ENCODE measurements at regions not wholly inside any gene's neighbourhood (a gene's known extent, or its start where the extent isn't known, plus 50 kb on each side); places are given as distances from the start of the nearest gene placed in this dataset.

DNA sequence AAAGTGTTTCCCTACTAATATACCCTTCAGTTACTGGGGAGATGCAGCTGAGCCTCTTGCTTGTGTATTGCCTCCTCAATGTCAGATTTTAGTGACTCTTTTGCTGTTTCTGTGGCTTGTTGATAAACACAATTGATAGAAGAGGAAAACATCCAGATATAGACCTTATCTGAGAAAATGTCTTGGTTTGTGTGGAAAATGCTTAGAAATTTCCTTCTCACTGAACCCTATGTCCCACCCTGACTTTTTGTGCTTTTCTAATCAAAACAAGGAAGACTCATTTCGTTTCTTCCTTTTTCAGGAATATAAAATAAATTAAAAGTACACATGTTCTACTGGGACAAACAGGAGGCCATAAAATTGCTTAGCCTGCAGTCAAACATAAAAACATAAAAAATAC lies 257.5 kb downstream of the PHF14 start:
- H3K27ac Mint-ChIP-seq, result no peak overlapping the region
- 50% methylated on average over 1 of the region's 1 CpG; no CpG with 5 or more reads in 1 of the 2 experiments for WGBS, 2 experiments (ENCODE audit: insufficient coverage in 1 of 2, insufficient read length in 1 of 2)

DNA sequence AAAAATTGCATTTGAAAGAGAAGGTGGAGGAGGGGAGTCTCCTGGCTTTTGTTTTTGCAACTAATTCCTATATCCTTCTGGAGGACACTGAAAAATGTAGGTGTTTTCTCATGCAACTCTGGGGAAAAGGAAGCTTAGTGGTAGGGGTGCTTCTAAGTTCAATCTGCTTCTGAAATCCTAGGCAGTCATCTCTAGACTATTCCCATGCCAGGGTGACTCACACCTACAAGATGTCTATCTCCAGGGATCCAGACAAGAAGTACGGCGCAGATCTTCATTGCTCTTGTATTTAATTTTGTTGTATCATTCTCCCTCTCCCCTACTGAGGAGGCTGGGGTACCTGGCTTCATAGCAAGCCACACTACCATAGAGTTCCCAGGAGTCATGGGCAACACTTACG lies 258.8 kb downstream of the PHF14 start:
- TF ChIP-seq, protein P1, sequence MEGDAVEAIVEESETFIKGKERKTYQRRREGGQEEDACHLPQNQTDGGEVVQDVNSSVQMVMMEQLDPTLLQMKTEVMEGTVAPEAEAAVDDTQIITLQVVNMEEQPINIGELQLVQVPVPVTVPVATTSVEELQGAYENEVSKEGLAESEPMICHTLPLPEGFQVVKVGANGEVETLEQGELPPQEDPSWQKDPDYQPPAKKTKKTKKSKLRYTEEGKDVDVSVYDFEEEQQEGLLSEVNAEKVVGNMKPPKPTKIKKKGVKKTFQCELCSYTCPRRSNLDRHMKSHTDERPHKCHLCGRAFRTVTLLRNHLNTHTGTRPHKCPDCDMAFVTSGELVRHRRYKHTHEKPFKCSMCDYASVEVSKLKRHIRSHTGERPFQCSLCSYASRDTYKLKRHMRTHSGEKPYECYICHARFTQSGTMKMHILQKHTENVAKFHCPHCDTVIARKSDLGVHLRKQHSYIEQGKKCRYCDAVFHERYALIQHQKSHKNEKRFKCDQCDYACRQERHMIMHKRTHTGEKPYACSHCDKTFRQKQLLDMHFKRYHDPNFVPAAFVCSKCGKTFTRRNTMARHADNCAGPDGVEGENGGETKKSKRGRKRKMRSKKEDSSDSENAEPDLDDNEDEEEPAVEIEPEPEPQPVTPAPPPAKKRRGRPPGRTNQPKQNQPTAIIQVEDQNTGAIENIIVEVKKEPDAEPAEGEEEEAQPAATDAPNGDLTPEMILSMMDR (conservative IDR thresholded peaks at IDR 0.05), result no peak
- Histone ChIP-seq H3K27ac (ENCODE audit: low read depth, low read length) (no peak overlapping the region), H3K9me3 (ENCODE audit: control insufficient read depth, low read length) (no peaks in the 10 kb centered on the region), H3K9ac (ENCODE audit: extremely low read depth, low read length, poor library complexity, severe bottlenecking) (no peak overlapping the region), H3K4me3 (ENCODE audit: low read length) (no peak overlapping the region), H3K27me3 (ENCODE audit: control insufficient read depth, insufficient read depth, low read length, poor library complexity, severe bottlenecking) (no peaks in the 10 kb centered on the region), H3K4me1 (ENCODE audit: control insufficient read depth, insufficient read depth, low read length) (peaks cover 25% of the 10 kb centered on the region), H3K36me3 (ENCODE audit: control insufficient read depth, insufficient read depth, low read length) (no peaks in the 10 kb centered on the region)
- WGBS, 2 experiments (ENCODE audit: insufficient coverage in 1 of 2, insufficient read length in 1 of 2), result 60% methylated on average over 3 of the region's 3 CpGs; no CpG with 5 or more reads in 1 of the 2 experiments
- no peaks in the 10 kb centered on the region for H3K27me3 Mint-ChIP-seq (ENCODE audit: insufficient read depth)
- H3K4me3 Mint-ChIP-seq, result no peak overlapping the region
- no peak overlapping the region for H3K27ac Mint-ChIP-seq
- no peaks in the 10 kb centered on the region for H3K9me3 Mint-ChIP-seq
- H3K36me3 Mint-ChIP-seq (ENCODE audit: low read depth), result no peaks in the 10 kb centered on the region
- peaks cover 67% of the 10 kb centered on the region for H3K4me1 Mint-ChIP-seq
- no peak for DNase-seq

More for the DNA sequence above, 257.5 kb downstream of the PHF14 start:
- H3K9ac ChIP-seq (ENCODE audit: extremely low read depth, low read length, poor library complexity, severe bottlenecking), result no peak overlapping the region
- TF ChIP-seq, protein P1 (conservative IDR thresholded peaks at IDR 0.05), result no peak
- H3K27me3 Mint-ChIP-seq (ENCODE audit: insufficient read depth), result no peaks in the 10 kb centered on the region
- H3K27me3 ChIP-seq (ENCODE audit: control insufficient read depth, insufficient read depth, low read length, poor library complexity, severe bottlenecking), result no peaks in the 10 kb centered on the region
- no peaks in the 10 kb centered on the region for H3K9me3 ChIP-seq (ENCODE audit: control insufficient read depth, low read length)
- no peaks in the 10 kb centered on the region for H3K36me3 Mint-ChIP-seq (ENCODE audit: low read depth)
- H3K4me3 Mint-ChIP-seq, result no peak overlapping the region
- H3K27ac ChIP-seq (ENCODE audit: low read depth, low read length), result no peak overlapping the region
- no peaks in the 10 kb centered on the region for H3K36me3 ChIP-seq (ENCODE audit: control insufficient read depth, insufficient read depth, low read length)
- no peak overlapping the region for H3K4me3 ChIP-seq (ENCODE audit: low read length)
- H3K4me1 Mint-ChIP-seq, result peaks cover 60% of the 10 kb centered on the region
- no peaks in the 10 kb centered on the region for H3K9me3 Mint-ChIP-seq
- DNase-seq, result no peak
- peaks cover 22% of the 10 kb centered on the region for H3K4me1 ChIP-seq (ENCODE audit: control insufficient read depth, insufficient read depth, low read length)

DNA sequence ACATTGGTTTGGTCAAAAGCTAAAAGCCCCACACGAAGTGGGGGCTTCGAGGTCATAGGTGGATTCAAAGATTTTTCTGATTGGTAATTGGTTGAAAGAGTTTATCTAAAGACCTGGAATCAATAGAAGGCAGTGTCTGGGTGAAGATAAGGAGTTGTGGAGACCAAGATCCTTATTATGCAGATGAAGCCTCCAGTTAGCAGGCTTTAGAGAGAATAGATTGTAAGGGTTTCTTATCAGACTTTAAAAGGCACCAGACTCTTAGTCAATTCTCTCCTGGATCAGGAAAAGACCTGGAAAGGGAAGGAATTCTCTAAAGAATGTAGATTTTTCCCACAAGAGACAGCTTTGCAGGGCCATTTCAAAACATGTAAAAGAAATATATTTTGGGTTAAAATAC lies 260.2 kb downstream of the PHF14 start:
- H3K27ac Mint-ChIP-seq, result peak overlapping the region; percentile 78
- no peaks in the 10 kb centered on the region for H3K27me3 Mint-ChIP-seq (ENCODE audit: insufficient read depth)
- no peaks in the 10 kb centered on the region for H3K9me3 Mint-ChIP-seq

More for the DNA sequence above, 260.2 kb downstream of the PHF14 start:
- Histone ChIP-seq H3K4me1 (ENCODE audit: control insufficient read depth, insufficient read depth, low read length) (peaks cover 29% of the 10 kb centered on the region), H3K27me3 (ENCODE audit: control insufficient read depth, insufficient read depth, low read length, poor library complexity, severe bottlenecking) (no peaks in the 10 kb centered on the region), H3K27ac (ENCODE audit: low read depth, low read length) (no peak overlapping the region), H3K9ac (ENCODE audit: extremely low read depth, low read length, poor library complexity, severe bottlenecking) (no peak overlapping the region), H3K4me3 (ENCODE audit: low read length) (peak overlapping the region; percentile 42), H3K9me3 (ENCODE audit: control insufficient read depth, low read length) (no peaks in the 10 kb centered on the region), H3K36me3 (ENCODE audit: control insufficient read depth, insufficient read depth, low read length) (no peaks in the 10 kb centered on the region)
- H3K36me3 Mint-ChIP-seq (ENCODE audit: low read depth), result no peaks in the 10 kb centered on the region
- H3K4me1 Mint-ChIP-seq, result peaks cover 62% of the 10 kb centered on the region
- TF ChIP-seq, protein P1 (conservative IDR thresholded peaks at IDR 0.05), result no peak
- 68 to 90% methylated on average over 2 of the region's 2 CpGs for WGBS, 2 experiments (ENCODE audit: insufficient coverage in 1 of 2, insufficient read length in 1 of 2)
- no peak overlapping the region for H3K4me3 Mint-ChIP-seq
- no peak for DNase-seq

Measured in endodermal cell (in vitro differentiated cells).